ENCODE measurements at regions not wholly inside any gene's neighbourhood (a gene's known extent, or its start where the extent isn't known, plus 50 kb on each side); places are given as distances from the start of the nearest gene placed in this dataset.

GRCh38 chr10:35739998-35740397 lies 97.9 kb upstream of the FZD8 start:
- Mint-ChIP-seq H3K4me1 (no peaks in the 10 kb centered on the region), H3K9me3 (peaks cover 4% of the 10 kb centered on the region), H3K27ac (ENCODE audit: unreplicated experiment) (no peak overlapping the region), H3K27me3 (ENCODE audit: low read depth) (no peaks in the 10 kb centered on the region), H3K36me3 (ENCODE audit: low read depth) (peaks cover 5% of the 10 kb centered on the region), H3K4me3 (no peak overlapping the region)
- DNase-seq (ENCODE audit: low read depth, low spot score), result no peak
- no peak for TF ChIP-seq CTCF (conservative IDR thresholded peaks at IDR 0.05)

- Mint-ChIP-seq H3K36me3 (ENCODE audit: low read depth) (peaks cover 5% of the 10 kb centered on the region), H3K27ac (ENCODE audit: unreplicated experiment) (no peak overlapping the region), H3K4me3 (no peak overlapping the region), H3K9me3 (peaks cover 6% of the 10 kb centered on the region), H3K4me1 (no peaks in the 10 kb centered on the region), H3K27me3 (ENCODE audit: low read depth) (no peaks in the 10 kb centered on the region)
- no peak for TF ChIP-seq CTCF (conservative IDR thresholded peaks at IDR 0.05)
- no peak for DNase-seq (ENCODE audit: low read depth, low spot score)
These were observed 93.3 kb upstream of the FZD8 start for GRCh38 chr10:35735412-35735811.

- H3K4me3 Mint-ChIP-seq, result no peak overlapping the region
- DNase-seq (ENCODE audit: low read depth, low spot score), result no peak
- TF ChIP-seq CTCF (conservative IDR thresholded peaks at IDR 0.05), result no peak
- peaks cover 2% of the 10 kb centered on the region for H3K9me3 Mint-ChIP-seq
- H3K4me1 Mint-ChIP-seq, result no peaks in the 10 kb centered on the region
- no peaks in the 10 kb centered on the region for H3K27me3 Mint-ChIP-seq (ENCODE audit: low read depth)
- H3K27ac Mint-ChIP-seq (ENCODE audit: unreplicated experiment), result no peak overlapping the region
- no peaks in the 10 kb centered on the region for H3K36me3 Mint-ChIP-seq (ENCODE audit: low read depth)
These were observed 89.7 kb upstream of the FZD8 start for GRCh38 chr10:35731828-35732227.

- DNase-seq (ENCODE audit: low read depth, low spot score), result no peak
- Mint-ChIP-seq H3K4me3 (no peak overlapping the region), H3K27me3 (ENCODE audit: low read depth) (no peaks in the 10 kb centered on the region), H3K36me3 (ENCODE audit: low read depth) (no peaks in the 10 kb centered on the region), H3K9me3 (peaks cover 2% of the 10 kb centered on the region), H3K27ac (ENCODE audit: unreplicated experiment) (no peak overlapping the region), H3K4me1 (no peaks in the 10 kb centered on the region)
- TF ChIP-seq CTCF (conservative IDR thresholded peaks at IDR 0.05), result no peak
These were observed 86.2 kb upstream of the FZD8 start for GRCh38 chr10:35728341-35728740.

GRCh38 chr10:35726846-35727245 lies 84.8 kb upstream of the FZD8 start:
- DNase-seq (ENCODE audit: low read depth, low spot score), result no peak
- Mint-ChIP-seq H3K4me1 (no peaks in the 10 kb centered on the region), H3K4me3 (no peak overlapping the region), H3K9me3 (no peaks in the 10 kb centered on the region), H3K27me3 (ENCODE audit: low read depth) (no peaks in the 10 kb centered on the region), H3K36me3 (ENCODE audit: low read depth) (no peaks in the 10 kb centered on the region), H3K27ac (ENCODE audit: unreplicated experiment) (no peak overlapping the region)
- TF ChIP-seq CTCF (conservative IDR thresholded peaks at IDR 0.05), result no peak

GRCh38 chr10:35723992-35724391 lies 81.9 kb upstream of the FZD8 start:
- no peak for DNase-seq (ENCODE audit: low read depth, low spot score)
- Mint-ChIP-seq H3K4me3 (no peak overlapping the region), H3K27ac (ENCODE audit: unreplicated experiment) (no peak overlapping the region), H3K36me3 (ENCODE audit: low read depth) (no peaks in the 10 kb centered on the region), H3K4me1 (no peaks in the 10 kb centered on the region), H3K27me3 (ENCODE audit: low read depth) (no peaks in the 10 kb centered on the region), H3K9me3 (no peaks in the 10 kb centered on the region)
- no peak for TF ChIP-seq CTCF (conservative IDR thresholded peaks at IDR 0.05)

Data from neural crest cell (in vitro differentiated cells).